ENCODE measurements at regions not wholly inside any gene's neighbourhood (a gene's known extent, or its start where the extent isn't known, plus 50 kb on each side); places are given as distances from the start of the nearest gene placed in this dataset.

DNA sequence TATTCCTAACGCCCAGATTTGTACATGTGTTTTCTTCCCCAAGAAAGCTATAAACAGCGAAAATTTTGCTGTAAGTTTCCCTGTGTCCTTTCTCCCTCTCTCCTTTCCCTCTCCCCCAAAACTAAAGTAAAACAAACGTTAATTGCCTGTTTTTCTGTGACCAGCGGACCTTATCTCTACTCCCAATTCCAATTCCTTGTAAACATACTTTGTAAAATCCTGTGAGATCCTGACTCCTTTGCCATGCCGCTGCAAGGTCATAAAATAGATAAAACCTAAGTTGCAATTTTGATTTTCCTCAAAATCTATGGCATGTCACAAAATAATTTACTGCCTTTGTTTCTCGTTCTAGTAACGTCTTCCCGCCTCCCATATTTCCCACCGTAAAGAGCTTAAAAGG, 217.6 kb downstream of the USP6NL start:
- H3K9ac ChIP-seq (replicated peaks in 1 of 4; ENCODE audit: extremely low read depth in 1 of 4, low read depth in 3 of 4, low read length in 3 of 4): no peak overlapping the region
- H4K8ac ChIP-seq (ENCODE audit: extremely low read depth, insufficient read depth, low read length): no peak overlapping the region
- H3K4me1 ChIP-seq (replicated peaks in 1 of 4; ENCODE audit: control insufficient read depth in 3 of 4, insufficient read depth in 4 of 4, low read length in 3 of 4): no peaks in the 10 kb centered on the region
- H2BK20ac ChIP-seq (ENCODE audit: low read length): no peak overlapping the region
- H3K4me2 ChIP-seq (ENCODE audit: insufficient read depth in 1 of 2, low read depth in 2 of 2, low read length in 2 of 2): no peak overlapping the region
- no peak overlapping the region for H3K18ac ChIP-seq (ENCODE audit: extremely low read depth, low read length)
- H2BK15ac ChIP-seq (ENCODE audit: low read length): no peak overlapping the region
- no peaks in the 10 kb centered on the region for H3K23me2 ChIP-seq (ENCODE audit: low read depth, low read length)
- H3K27me3 ChIP-seq (replicated peaks in 1 of 4; ENCODE audit: control insufficient read depth in 3 of 4, extremely low read depth in 1 of 4, insufficient read depth in 3 of 4, low read length in 3 of 4): no peaks in the 10 kb centered on the region
- ChIA-PET POLR2A (ENCODE audit: partially characterized antibody) (interaction anchor here (0.9 kb wide), 1 partner anchor 9 kb away, joined by 3 read pairs; no protein-coding TSS in a partner anchor), CTCF (ENCODE audit: partially characterized antibody) (interaction anchor here (1.1 to 1.2 kb wide), 2 partner anchors 10 to 31 kb away, joined by 3 to 5 read pairs; no protein-coding TSS in a partner anchor)
- H2BK120ac ChIP-seq (replicated peaks; ENCODE audit: low read depth, low read length): no peak overlapping the region
- no peak overlapping the region for H3K14ac ChIP-seq (ENCODE audit: insufficient read length)
- DNase-seq (ENCODE audit: low read depth in 1 of 2, low spot score in 2 of 2) (no peak), FAIRE-seq (no peak)
- no peak overlapping the region for H2BK12ac ChIP-seq (ENCODE audit: low read depth, low read length)
- H4K91ac ChIP-seq (replicated peaks; ENCODE audit: insufficient read length, low read length): no peak overlapping the region
- no peaks in the 10 kb centered on the region for H3K9me3 ChIP-seq (ENCODE audit: insufficient read depth in 2 of 2, low read depth in 1 of 2, low read length in 1 of 2)
- no peak overlapping the region for H4K5ac ChIP-seq (ENCODE audit: insufficient read length, low read depth, low read length)
- H2AFZ ChIP-seq (ENCODE audit: low read length): no peak overlapping the region
- no peaks in the 10 kb centered on the region for H3K36me3 ChIP-seq (ENCODE audit: control insufficient read depth in 2 of 4, insufficient read depth in 4 of 4, low read length in 3 of 4)
- no peak overlapping the region for H3K56ac ChIP-seq (replicated peaks; ENCODE audit: insufficient read length, low read depth, low read length)
- TF ChIP-seq TAF1 (IDR thresholded peaks at IDR 0.05; ENCODE audit: low read depth, low read length) (no peak), EZH2 (IDR thresholded peaks at IDR 0.05; ENCODE audit: low read depth, low read length, severe bottlenecking) (no peak), CBX8 (IDR thresholded peaks at IDR 0.05; ENCODE audit: borderline replicate concordance, low read depth, low read length) (no peak), TBP (IDR thresholded peaks at IDR 0.05; ENCODE audit: low read depth, low read length) (no peak), ASH2L (IDR thresholded peaks at IDR 0.05; ENCODE audit: low read length) (no peak), CREB1 (IDR thresholded peaks at IDR 0.05) (no peak), CHD2 (IDR thresholded peaks at IDR 0.05; ENCODE audit: low read length) (no peak), SP2 (IDR thresholded peaks at IDR 0.05; ENCODE audit: low read length) (no peak), CTBP2 (IDR thresholded peaks at IDR 0.05; ENCODE audit: borderline replicate concordance, insufficient read depth, insufficient read length, low read length) (no peak)
- WGBS, 2 experiments (ENCODE audit: extremely low coverage in 1 of 2, insufficient coverage in 1 of 2, insufficient read length in 1 of 2, insufficient replicate concordance in 2 of 2, low coverage in 1 of 2, low lambda C conversion rate in 2 of 2, missing lambda C conversion rate in 1 of 2): 89% methylated on average over 9 of the region's 9 CpGs; no CpG with 5 or more reads in 1 of the 2 experiments
- H3K27ac ChIP-seq (ENCODE audit: low read depth, low read length): no peak overlapping the region
- H3K4ac ChIP-seq (replicated peaks; ENCODE audit: insufficient read length, low read depth, low read length): no peak overlapping the region
- H2BK5ac ChIP-seq (ENCODE audit: low read depth, low read length): no peak overlapping the region
- no peak overlapping the region for H2AK5ac ChIP-seq (ENCODE audit: low read depth, low read length)
- H4K20me1 ChIP-seq (replicated peaks in 1 of 2; ENCODE audit: control insufficient read depth in 1 of 2, insufficient read depth in 2 of 2, low read length in 2 of 2): no peaks in the 10 kb centered on the region
- no peak overlapping the region for H3K4me3 ChIP-seq (ENCODE audit: extremely low read depth in 1 of 4, insufficient read depth in 2 of 4, low read depth in 3 of 4, low read length in 4 of 4)
- no peaks in the 10 kb centered on the region for H3K79me1 ChIP-seq (ENCODE audit: low read depth, low read length)
- H3K79me2 ChIP-seq (ENCODE audit: control insufficient read depth in 1 of 2, insufficient read depth in 2 of 2, low read length in 2 of 2): no peaks in the 10 kb centered on the region
- no peak overlapping the region for H3K23ac ChIP-seq (ENCODE audit: insufficient read length)

All from H1 (cell line).